RWPE1 (cell line): ENCODE measurements at regions not wholly inside any gene's neighbourhood (a gene's known extent, or its start where the extent isn't known, plus 50 kb on each side); places are given as distances from the start of the nearest gene placed in this dataset.

Experiments
- CTCF ChIA-PET: fragments of 350-600 bp; sonication (Branson Sonifier 250); formaldehyde crosslinking; extraction: SDS; loops from one replicate; lab custom pipeline; 2021; lab: Yijun Ruan, JAX
- POLR2A ChIA-PET: fragments of 400-600 bp; formaldehyde crosslinking; extraction: SDS; loops from one replicate; lab custom pipeline; 2020; ENCODE audit warnings: antibody characterized with exemption; ENCODE audit not compliant: low non-redundant PET; lab: Yijun Ruan, JAX
- DNase-seq: peaks from one replicate; pipeline ENCODE4 v3.0.0; 2012; ENCODE audit warnings: low spot score
- H3K27ac ChIP-seq: fragments of 450-650 bp; 2 replicates; pipeline ENCODE4 v1.5.1; 2017
- CTCF ChIP-seq: fragments of 450-650 bp; conservative IDR thresholded peaks from 2 replicates; pipeline ENCODE4 v1.5.1; 2017; ENCODE audit warnings: low read depth, mild to moderate bottlenecking

- ChIA-PET CTCF (interaction anchor here (0.7 kb wide), 1 partner anchor 117 kb away, joined by 3 read pairs; no protein-coding TSS in a partner anchor), POLR2A (no interaction called here)
- TF ChIP-seq CTCF, result no peak
- DNase-seq, result no peak
- no peak overlapping the region for H3K27ac ChIP-seq
Measured at GRCh38 chr21:38965241-38965640, 159.5 kb downstream of the ETS2 start.

GRCh38 chr21:38963006-38963405, 157.3 kb downstream of the ETS2 start:
- H3K27ac ChIP-seq, result no peak overlapping the region
- no peak for DNase-seq
- ChIA-PET POLR2A (no interaction called here), CTCF (no interaction called here)
- TF ChIP-seq CTCF, result no peak

- H3K27ac ChIP-seq, result no peak overlapping the region
- POLR2A ChIA-PET, result no interaction called here
- TF ChIP-seq CTCF, result no peak
- CTCF ChIA-PET, result no interaction called here
- no peak for DNase-seq
Measured at GRCh38 chr21:38960251-38960650, 154.5 kb downstream of the ETS2 start.

GRCh38 chr21:38959692-38960061, 153.9 kb downstream of the ETS2 start:
- DNase-seq, result no peak
- POLR2A ChIA-PET, result no interaction called here
- CTCF ChIA-PET, result no interaction called here
- no peak for TF ChIP-seq CTCF
- peak overlapping the region; percentile 53 for H3K27ac ChIP-seq

- no peak for DNase-seq
- CTCF ChIA-PET, result no interaction called here
- peak overlapping the region; percentile 53 for H3K27ac ChIP-seq
- POLR2A ChIA-PET, result no interaction called here
- TF ChIP-seq CTCF, result no peak
Measured at GRCh38 chr21:38958940-38959691, 153.4 kb downstream of the ETS2 start.

- POLR2A ChIA-PET, result no interaction called here
- TF ChIP-seq CTCF, result no peak
- no peak for DNase-seq
- CTCF ChIA-PET, result no interaction called here
- peak overlapping the region; percentile 12; the same call in 1 of the 2 replicates for H3K27ac ChIP-seq
Measured at GRCh38 chr21:38958323-38958705, 152.6 kb downstream of the ETS2 start.
